HG03159 (cell line): ENCODE measurements at regions not wholly inside any gene's neighbourhood (a gene's known extent, or its start where the extent isn't known, plus 50 kb on each side); places are given as distances from the start of the nearest gene placed in this dataset.
"Not testable (repeated sequence)": the region's sequence is repeated elsewhere in the genome, so short reads cannot be mapped to it uniquely, and the experiment has no call there.

ENCODE experiments used
- ATAC-seq: cut with Tn5 transposase; IDR thresholded peaks from one replicate; pipeline ENCODE4 v1.9.1; 2021; ENCODE audit warnings: mild to moderate bottlenecking, moderate library complexity; ENCODE audit not compliant: unreplicated experiment

DNA sequence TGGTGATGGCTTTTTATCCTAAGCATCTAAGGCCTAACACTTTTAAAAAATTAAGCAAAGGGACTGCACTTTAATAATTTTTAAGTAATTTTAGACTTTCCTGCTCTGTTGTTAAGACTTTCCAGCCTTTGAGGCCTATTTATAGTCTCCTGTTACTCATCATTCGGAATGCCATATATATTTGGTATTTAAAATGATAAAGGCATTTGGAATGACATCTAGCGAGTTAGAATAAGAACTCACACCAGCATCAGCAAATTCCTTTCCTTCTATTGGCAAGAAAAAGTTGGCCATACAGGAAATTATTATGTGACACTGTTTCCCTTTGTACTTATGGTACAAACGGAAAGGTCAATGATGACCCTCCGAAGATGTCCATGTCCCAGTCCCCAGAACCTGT is 88.1 kb upstream of the STMND1 start:
- ATAC-seq, result no peak

DNA sequence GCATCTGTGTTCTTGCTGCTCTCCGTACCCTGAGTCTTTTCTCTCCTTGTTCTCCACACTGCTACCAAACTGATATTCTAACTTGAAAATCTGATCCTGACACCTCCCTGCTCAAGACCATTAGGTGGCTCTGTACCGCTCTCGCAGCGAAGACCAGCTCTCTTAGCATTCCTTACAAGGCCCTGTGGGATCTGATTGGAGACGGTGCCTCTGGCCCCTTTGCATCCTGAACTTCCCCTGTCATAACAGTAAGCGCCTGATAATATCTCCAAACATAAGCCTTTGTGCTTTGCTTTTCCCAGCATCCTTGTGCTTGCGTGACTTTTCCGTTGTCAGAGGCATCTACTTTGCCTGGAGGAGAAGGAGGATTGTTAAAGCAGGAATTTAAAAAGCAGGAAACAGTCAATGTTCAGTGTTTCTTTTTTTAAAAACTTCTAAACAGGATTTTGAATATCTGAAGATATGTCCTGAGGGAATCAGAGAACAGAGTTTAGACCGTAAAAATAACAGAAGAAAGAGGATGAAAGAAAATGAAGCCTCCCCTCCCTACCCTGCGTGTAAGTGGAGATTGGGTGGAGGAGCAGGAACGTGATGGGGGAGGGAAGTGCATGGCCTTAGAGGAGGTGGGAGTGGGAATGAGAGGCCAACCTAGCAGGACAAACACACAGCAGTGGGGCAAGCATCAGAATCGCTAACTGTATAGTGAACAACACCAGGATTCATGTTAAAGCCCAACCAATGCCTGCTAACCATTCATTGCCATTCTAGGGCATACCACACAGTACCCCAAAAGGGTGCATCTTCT is 89.2 kb upstream of the STMND1 start:
- ATAC-seq, result no peak

- ATAC-seq, result no peak
Observed at GRCh38 chr6:17011985-17012384, 89.9 kb upstream of the STMND1 start.

DNA sequence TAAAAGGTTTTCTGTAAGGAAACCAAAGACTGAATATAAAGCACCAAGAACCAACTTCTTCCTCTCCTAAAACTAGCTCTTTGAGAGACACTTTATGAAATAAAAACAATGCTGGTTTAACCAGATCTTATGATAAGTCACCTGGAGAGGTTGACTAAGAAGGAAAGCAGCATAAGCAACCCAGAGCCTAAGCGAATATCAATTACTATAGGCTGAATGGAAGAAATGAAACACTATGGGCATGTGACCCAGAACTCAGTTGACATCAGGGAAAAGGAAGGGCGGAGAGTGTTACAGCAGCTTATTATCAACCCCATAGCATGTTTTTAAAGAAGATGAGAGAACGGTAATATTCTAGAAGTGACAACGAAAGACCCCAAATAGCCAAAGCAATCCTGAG is 94.1 kb upstream of the STMND1 start:
- ATAC-seq, result no peak

DNA sequence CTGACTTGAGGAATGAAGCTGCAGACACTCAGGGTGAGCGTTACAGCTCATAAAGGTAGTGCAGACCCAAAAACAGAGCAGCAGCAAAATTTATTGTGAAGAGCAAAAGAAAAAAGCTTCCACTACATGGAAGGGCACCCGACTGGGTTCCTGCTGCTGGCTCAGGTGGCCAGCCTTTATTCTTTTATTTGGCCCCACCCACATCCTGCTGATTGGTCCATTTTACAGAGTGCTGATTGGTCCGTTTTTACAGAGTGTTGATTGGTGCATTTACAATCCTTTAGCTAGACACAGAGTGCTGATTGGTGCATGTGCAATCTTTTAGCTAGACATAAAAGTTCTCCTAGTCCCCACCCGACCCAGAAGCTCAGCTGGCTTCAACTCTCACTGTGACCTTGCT is 95.3 kb upstream of the STMND1 start:
- no peak for ATAC-seq

DNA sequence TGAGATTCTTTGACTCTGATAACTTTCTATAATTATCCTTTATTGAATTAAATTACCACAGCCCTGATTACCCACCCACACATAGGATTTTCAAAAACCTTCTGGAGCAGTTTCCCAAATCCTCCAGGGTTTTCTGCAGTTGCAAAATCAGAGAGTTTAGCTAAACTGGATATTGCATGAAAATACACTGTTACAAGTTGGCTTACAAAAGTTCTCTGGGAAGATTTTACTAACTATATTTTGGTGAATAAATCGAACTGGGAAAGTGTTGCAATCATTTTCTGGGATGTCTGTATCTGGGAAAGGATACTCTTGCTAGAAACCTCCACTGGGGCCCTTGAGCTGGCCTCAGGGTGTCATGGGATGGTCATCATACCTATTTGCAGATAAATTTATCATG is 97.6 kb upstream of the STMND1 start:
- no peak for ATAC-seq

DNA sequence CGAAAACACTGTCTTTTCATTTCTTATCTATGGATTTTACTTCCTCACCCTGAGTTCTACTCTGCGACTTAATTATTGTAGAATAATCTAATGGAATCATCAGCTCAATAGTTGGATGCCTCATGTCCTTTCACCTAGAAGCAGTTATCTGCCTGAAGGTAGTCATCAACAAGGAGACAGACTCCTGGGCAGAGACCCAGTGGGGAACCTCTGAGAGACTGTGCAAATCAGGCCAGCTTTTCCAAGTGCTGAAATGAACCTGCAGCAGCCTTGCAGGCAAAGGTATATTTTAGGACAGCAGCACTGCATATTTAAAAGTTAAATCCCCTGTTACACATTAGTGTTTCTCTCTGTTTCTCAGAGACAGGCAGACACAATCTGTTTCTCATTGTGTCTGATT is 99.7 kb upstream of the STMND1 start:
- ATAC-seq, result no peak

DNA sequence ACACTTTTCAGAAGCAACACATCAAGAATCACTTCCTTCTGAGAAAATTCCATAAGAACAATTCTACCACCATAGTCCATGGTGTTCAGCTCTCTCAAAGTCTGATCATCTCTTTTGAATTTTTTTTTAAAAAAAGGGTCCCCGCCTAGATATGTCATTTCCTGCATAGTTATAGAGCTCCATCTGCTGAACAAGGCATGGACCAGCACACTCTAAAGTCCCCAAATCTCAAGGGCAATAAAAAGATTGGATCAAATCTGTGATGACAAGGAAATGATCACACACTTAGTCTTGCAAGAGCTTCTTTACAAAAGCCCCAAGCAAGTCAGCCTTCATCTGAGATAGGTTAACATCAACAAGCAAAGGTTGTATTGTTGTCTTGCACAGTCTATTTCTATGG is 100.7 kb upstream of the STMND1 start:
- ATAC-seq, result no peak

DNA sequence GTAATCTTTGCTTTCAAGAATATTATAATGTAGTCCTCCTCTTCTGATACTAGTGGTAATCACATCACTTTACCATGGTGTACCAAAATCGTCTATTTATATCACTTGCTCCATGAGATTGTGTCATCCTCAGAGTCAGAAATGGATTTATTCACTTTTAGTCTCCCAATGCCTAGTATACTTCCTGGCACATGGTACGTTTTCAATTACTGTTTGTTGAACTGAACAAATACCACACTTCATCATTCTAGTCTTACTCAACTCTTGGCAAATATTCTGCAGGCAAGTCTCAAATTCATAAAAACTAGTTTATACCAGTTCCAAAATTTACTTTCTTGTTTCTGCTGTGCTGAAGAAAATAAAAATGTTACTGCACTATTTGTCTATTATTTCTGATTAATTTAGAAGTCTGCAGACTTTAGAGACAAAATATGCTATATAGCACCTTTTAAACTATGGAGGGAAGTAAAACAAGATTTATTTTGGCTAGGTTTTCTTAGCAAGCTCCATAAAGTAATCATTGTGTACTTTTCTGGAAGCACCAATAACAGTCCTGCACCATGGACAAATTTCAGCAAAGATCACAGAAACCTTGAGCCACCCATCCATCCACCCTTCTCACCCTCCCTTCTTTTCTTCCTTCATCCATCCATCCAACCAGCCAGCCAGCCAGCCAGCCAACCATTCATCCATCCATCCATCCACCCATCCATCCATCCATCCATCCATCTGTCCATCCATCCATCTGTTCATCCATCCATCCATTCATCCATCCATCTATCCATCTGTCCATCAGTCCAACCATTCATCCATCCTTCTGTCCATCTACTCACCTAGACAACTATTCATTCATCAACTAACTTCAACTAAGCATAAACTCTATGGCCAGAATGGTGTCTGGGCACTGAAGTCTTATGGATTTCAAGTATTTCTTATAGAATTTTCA is 102.1 kb upstream of the STMND1 start:
- no peak for ATAC-seq

DNA sequence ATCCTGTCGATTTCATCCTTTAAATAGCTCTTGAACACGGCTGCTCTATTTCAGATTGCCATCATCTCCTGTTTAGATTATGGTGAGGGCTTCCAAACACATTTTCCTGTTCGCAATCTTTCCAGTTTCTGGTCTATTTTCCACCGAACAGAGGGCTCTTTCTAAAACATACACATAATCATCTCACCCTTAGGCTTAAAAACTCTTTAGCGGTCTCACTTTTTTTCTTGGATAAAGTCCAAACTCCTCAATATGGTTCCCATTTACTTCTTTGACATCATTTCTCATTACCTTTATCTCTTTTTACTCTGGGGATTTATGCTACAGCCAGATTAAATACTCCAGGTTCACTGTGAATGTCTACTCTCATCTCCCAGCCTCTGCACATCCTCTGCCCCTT is 103.4 kb upstream of the STMND1 start:
- ATAC-seq, result no peak

- no peak for ATAC-seq
Observed at GRCh38 chr6:16995511-16996250, 106.2 kb upstream of the STMND1 start.

DNA sequence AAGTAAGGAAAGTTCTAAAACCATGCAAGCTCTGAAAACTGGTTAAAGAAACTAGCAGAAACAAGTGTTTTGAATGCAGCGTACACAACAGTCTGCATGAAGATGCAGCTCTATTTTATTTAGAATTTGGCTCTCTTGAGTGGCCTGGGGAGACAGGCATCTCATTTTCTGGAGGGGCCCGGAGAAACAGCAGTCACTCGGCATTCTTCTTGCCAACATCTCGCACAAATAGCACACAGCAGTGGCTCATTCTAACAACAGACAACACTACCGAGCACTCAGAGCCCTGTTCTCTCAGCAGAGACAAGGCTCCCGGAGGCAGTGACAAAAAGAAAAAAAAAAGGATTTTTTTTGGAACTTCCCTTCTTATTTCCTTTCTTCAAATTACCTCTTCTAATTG is 108.5 kb upstream of the STMND1 start:
- ATAC-seq, result no peak

GRCh38 chr6:16991981-16992629 is 109.7 kb upstream of the STMND1 start:
- ATAC-seq, result no peak

DNA sequence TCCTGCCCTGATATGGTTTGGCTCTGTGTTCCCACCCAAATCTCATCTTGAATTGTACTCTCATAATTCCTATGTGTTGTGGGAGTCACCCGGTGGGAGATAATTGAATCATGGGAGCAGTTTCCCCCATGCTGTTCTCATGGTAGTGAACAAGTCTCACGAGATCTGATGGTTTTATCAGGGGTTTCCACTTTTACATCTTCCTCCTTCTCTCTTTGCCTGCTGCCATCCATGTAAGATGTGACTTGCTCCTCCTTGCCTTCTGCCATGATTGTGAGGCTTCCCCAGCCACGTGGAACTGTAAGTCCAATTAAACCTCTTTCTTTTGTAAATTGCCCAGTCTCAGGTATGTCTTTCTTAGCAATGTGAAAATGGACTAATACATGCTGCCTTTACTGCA is 111.9 kb upstream of the STMND1 start:
- not testable (repeated sequence) for ATAC-seq

- ATAC-seq, result no peak
Observed at GRCh38 chr6:16989382-16989781, 112.5 kb upstream of the STMND1 start.

- no peak for ATAC-seq
Observed at GRCh38 chr6:16987996-16988395, 113.9 kb upstream of the STMND1 start.

- no peak for ATAC-seq
Observed at GRCh38 chr6:16985513-16986284, 116.2 kb upstream of the STMND1 start.

DNA sequence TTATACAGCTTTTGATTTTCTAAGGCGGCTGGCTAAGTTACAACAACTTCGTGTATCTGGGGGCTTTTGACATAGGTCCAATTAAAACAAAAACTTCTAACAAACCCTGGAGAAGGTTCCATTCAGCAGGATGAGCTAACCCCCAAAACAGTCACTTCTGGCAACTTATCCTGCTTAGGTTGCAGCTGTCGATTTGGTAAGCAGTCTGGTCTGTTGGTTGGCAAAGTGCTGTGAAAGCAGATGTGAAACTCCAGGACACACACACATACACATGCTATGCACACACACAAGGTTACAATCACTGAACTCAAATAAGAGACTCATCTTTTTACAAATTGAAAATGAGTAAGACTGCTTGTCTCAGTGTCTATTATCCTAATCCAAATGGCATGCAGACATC is 119.0 kb upstream of the STMND1 start:
- ATAC-seq, result peak; percentile 81

GRCh38 chr6:16979677-16980370 is 122.0 kb upstream of the STMND1 start:
- no peak for ATAC-seq
